CD4-positive, alpha-beta T cell treated with Interleukin-17A for 4 hours (primary cell): ENCODE measurements at regions not wholly inside any gene's neighbourhood (a gene's known extent, or its start where the extent isn't known, plus 50 kb on each side); places are given as distances from the start of the nearest gene placed in this dataset.

Experiments used
- DNase-seq: peaks from one replicate; pipeline ENCODE4 v3.0.0-alpha.2; 2020; ENCODE audit warnings: mixed read lengths

DNA sequence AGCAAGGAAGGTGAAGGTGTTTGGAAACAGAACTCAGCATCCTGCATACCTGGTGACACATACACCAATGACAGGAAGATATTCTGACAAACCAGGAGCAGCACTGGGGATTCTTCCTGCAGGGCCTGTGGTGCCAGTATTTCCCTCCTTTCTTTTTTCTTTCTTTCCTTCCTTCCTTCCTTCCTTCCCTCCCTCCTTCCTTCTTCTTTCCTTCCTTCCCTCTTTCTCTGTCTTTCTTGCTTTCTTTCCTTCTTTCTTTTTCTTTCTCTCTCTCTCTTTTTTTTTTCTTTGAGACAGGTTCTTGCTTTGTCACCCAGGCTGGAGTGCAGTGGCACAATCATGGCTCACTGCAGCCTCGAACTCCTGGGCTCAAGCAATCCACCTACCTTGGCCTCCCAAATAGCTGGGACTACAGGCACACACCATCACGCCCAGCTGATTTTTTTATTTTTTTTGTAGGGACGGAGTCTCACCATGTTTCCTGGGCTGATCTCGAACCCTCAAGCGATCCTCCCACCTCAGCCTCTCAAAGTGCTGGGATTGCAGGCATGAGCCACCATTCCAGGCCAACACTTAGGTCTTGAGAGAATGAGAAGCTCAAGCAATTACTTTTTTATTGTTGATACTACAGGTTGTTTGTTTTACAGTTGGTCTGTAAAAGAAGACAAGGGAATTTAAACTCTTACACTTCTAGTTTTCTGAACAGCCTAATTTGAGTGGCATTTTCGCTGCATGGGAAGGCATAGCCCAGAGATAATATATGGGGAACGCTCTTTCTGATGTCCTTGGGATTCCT, 54.7 kb upstream of the GATA6 start:
- no peak for DNase-seq

DNA sequence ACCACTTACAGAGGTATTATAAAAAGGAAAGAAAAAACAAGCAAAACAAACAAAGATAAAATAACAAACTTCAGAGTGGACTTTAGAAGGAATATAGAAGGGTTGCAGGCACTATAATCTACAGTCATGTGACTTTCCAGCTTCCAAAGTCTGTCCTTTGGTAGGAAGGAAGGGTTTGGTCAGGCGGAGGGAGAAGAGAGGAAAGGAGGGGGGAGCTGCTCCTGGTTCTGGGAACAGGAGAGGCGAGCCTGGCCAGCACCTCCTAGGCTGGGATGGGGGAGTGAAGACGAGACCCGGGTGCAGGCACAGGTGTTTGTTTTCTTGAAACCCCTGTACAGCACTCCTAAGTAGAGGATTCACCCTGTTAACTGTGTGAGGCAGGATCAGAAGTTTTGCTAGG, 53.8 kb upstream of the GATA6 start:
- no peak for DNase-seq
